NCI-H2107 treated with DMSO at 0.1 percent for 48 hours (cell line): ENCODE measurements at regions not wholly inside any gene's neighbourhood (a gene's known extent, or its start where the extent isn't known, plus 50 kb on each side); places are given as distances from the start of the nearest gene placed in this dataset.
"Not testable (repeated sequence)": the region's sequence is repeated elsewhere in the genome, so short reads cannot be mapped to it uniquely, and the experiment has no call there.

Experiments
- DNase-seq: peaks from one replicate; lab custom pipeline; 2025; ENCODE audit not compliant: unreplicated experiment; lab: John Stamatoyannopoulos, UW

GRCh38 chr10:81405399-81405798 is 469.6 kb upstream of the NRG3 start:
- DNase-seq = no peak

- DNase-seq = no peak
These were observed 461.0 kb upstream of the NRG3 start for GRCh38 chr10:81414038-81414437.

DNA sequence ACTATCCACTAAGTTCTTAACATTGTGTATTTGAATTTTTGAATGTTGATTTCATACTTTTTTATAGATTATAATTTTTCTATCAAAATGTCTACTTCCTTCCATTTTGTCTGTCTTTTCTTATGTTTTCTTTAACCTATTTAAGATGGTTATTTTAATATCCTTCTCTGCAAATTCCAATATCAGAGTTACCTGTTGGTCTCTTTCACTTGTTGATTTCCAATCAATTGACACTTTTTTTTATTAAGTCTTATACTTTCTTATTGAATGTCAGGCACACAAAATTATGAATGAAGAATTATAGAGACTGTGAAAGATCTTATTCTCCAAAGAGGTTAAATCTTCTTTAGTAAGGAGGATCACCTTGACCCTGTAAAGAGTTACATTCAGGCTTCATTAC is 448.3 kb upstream of the NRG3 start:
- DNase-seq = no peak

DNA sequence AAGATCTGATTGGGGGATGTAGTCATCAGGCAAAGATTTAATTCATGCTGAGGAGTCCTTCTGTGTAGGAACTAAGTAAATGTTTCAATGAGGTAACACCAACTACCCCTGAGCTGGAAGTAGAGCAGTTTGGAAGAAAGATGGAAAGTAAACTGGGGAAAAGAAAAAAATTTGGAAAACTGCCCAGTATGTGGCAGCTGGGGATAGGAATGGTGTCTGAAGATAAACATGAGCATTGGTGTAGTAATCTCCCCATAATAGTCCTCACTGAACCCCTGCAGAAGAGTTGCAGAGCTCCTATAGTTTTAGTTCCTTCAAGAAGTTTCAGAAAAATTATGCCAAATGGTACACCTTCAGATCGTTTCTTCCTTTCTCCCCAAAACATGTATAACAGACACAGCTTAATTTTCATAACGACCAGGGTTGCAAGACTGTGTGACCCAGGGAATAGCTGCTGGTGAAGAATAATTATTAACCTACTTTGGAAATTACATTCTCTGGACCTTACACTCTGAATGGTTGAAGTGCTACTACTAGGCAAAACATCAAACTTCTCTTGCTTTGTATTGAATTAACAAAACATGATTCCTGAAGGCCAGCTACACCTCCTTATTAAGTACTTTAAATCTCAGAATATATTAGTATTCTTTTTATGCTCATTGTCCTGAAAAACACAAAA is 446.4 kb upstream of the NRG3 start:
- DNase-seq = no peak

DNA sequence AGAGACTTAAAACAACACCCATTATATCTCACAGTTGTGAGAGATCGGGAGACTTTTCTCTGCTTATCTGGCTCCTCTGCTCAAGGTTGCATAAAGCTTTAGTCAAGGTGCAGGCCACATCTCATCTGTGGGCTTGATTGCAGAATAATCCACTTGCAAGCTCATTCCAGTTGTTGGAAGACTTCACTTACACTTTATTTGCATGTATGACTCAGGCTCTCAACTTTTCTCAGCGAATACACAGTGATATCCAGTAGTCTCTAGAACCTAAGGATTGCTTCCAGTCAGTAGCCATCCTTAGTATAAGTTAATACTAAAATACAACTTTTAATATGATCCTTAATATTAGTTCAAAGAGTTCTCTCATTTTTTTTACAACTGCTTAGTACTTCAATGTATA is 435.5 kb upstream of the NRG3 start:
- no peak for DNase-seq

DNA sequence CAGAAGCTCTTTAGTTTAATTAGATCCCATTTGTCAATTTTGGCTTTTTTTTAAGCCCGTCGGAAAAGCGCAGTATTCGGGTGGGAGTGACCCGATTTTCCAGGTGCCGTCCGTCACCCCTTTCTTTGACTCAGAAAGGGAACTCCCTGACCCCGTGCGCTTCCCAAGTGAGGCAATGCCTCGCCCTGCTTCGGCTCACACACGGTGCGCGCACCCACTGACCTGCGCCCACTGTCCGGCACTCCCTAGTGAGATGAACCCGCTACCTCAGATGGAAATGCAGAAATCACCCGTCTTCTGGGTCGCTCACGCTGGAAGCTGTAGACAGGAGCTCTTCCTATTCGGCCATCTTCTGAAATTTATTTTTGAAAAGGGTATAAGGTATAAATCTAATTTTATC is 433.4 kb upstream of the NRG3 start:
- not testable (repeated sequence) for DNase-seq

GRCh38 chr10:81444242-81444929 is 430.6 kb upstream of the NRG3 start:
- no peak for DNase-seq

DNA sequence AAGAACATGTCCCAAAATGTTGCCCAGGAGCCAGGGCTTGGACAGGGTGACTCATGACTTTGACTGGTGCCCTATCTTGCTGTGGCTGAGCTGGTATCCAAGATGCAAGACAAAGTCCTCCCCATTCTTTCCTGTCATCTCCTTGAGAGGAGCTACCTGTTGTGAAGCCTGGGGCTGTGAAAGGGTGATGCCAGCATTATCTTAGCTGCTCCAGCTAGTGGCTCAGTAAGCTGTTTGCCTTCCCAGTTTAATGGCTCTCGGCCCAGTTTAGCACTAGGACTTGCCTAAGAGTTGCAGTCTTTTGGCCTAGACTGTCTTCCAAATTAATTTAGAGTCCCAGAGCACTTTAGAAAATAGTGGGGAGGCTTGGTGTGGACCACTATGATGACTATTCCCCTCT is 424.3 kb upstream of the NRG3 start:
- DNase-seq = no peak

DNA sequence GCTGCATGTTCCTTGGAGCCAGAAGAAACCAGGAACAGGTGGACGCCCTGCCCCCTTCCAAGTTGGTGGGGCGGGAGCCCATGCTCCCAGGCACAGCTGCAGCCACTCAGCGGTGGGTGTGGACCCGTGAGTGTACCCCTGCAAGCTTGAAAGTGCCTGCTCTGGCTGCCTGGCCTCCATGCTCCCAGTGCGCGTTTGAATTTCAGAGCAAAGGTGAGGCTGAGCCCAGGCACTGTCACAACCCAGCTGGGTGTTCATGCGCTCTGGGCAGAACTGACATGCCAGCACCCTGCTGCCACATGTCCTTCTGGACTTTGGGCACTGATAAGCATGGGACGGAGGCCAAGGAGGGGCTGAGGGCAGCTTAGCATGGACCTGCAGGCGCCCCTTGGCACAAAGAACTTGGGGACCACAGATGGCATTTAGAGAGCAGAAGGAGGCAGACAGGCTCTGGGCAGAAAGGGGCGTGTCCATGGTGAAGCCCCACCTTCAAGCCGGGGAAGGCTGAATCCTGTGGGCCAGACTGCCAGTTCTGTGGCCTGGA is 402.0 kb upstream of the NRG3 start:
- no peak for DNase-seq

DNA sequence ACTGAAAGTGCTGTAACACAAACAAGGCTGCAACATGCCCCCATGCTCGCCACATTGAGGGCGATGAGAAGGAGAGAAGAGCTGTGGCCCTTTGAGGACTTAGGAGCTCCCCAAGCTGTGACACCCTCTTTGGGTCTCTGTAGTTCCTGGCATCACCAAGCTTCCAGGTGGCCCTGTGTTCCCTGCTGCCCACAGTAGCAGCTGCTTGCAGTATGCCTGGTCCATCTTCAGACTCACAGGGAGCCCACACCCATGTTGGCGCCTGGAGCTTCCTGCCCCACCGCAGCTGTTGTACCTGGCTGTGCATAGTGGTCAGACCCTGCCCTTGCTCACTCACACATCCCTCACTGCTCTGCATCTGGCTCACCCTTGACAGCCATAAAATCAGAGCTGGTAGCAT is 401.2 kb upstream of the NRG3 start:
- DNase-seq = no peak

- no peak for DNase-seq
These were observed 395.7 kb upstream of the NRG3 start for GRCh38 chr10:81479316-81479715.

GRCh38 chr10:81496626-81497025 is 378.4 kb upstream of the NRG3 start:
- no peak for DNase-seq

- no peak for DNase-seq
These were observed 376.9 kb upstream of the NRG3 start for GRCh38 chr10:81498011-81498551.

- DNase-seq = no peak
These were observed 372.2 kb upstream of the NRG3 start for GRCh38 chr10:81502677-81503359.

GRCh38 chr10:81505777-81506176 is 369.2 kb upstream of the NRG3 start:
- not testable (repeated sequence) for DNase-seq

GRCh38 chr10:81514811-81515210 is 360.2 kb upstream of the NRG3 start:
- no peak for DNase-seq

GRCh38 chr10:81520688-81521087 is 354.3 kb upstream of the NRG3 start:
- DNase-seq = no peak

- DNase-seq = no peak
These were observed 350.5 kb upstream of the NRG3 start for GRCh38 chr10:81524467-81524866.

- no peak for DNase-seq
These were observed 342.6 kb upstream of the NRG3 start for GRCh38 chr10:81532403-81532802.

- no peak for DNase-seq
These were observed 340.0 kb upstream of the NRG3 start for GRCh38 chr10:81534991-81535390.

- DNase-seq = no peak
These were observed 333.5 kb upstream of the NRG3 start for GRCh38 chr10:81541517-81541916.

GRCh38 chr10:81546243-81546642 is 328.8 kb upstream of the NRG3 start:
- DNase-seq = no peak
